ENCODE measurements at regions not wholly inside any gene's neighbourhood (a gene's known extent, or its start where the extent isn't known, plus 50 kb on each side); places are given as distances from the start of the nearest gene placed in this dataset.

DNA sequence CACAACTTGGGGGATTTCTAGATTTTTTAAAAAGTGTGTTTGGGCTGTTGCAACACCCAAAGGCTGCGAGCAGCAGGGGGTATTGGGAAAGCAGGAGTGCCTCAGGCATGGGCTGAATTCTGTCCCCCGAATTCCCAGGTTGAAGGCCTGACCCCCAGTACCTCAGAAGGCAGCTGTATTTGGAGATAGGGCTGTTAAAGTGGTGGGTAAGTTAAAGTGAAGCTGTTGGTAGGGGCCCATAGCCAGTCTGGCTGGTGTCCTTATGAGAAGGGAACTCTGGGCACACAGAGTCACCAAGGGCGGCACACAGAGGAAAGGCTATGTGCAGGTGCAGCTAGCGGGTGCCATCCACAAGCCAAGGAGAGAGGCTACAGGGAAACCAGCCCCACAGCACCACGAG lies 717.4 kb downstream of the GALR1 start:
- TF ChIP-seq, protein P1, sequence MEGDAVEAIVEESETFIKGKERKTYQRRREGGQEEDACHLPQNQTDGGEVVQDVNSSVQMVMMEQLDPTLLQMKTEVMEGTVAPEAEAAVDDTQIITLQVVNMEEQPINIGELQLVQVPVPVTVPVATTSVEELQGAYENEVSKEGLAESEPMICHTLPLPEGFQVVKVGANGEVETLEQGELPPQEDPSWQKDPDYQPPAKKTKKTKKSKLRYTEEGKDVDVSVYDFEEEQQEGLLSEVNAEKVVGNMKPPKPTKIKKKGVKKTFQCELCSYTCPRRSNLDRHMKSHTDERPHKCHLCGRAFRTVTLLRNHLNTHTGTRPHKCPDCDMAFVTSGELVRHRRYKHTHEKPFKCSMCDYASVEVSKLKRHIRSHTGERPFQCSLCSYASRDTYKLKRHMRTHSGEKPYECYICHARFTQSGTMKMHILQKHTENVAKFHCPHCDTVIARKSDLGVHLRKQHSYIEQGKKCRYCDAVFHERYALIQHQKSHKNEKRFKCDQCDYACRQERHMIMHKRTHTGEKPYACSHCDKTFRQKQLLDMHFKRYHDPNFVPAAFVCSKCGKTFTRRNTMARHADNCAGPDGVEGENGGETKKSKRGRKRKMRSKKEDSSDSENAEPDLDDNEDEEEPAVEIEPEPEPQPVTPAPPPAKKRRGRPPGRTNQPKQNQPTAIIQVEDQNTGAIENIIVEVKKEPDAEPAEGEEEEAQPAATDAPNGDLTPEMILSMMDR (IDR thresholded peaks at IDR 0.05 in 8 of 11, conservative IDR thresholded peaks at IDR 0.05 in 3 of 11): no peak
- TF ChIP-seq POLR2A (IDR thresholded peaks at IDR 0.05) (no peak), POLR2AphosphoS5 (IDR thresholded peaks at IDR 0.05) (no peak)

All from spleen (tissue), 7 donors.